Right lobe of liver (tissue), 6 donors: ENCODE measurements at regions not wholly inside any gene's neighbourhood (a gene's known extent, or its start where the extent isn't known, plus 50 kb on each side); places are given as distances from the start of the nearest gene placed in this dataset.
A peak's percentile ranks its signal among the peaks of the same experiment; 100 is the strongest.

Experiments
- ATAC-seq, 4 donors: fragments of 200-7000 bp; cut with Tn5 transposase; one replicate each; pipeline ENCODE4 v1.9.1; 2020; ENCODE audit warnings: mild to moderate bottlenecking in 4 of 4, moderate library complexity in 4 of 4
- DNase-seq, 3 donors: peaks; one replicate each; pipeline ENCODE4 v3.0.0-alpha.2; 2020
- H3K27ac ChIP-seq, 3 donors: fragments of 200-600 bp; one replicate each; pipeline ENCODE4 v1.8.0; 2022
- H3K27me3 ChIP-seq, 2 donors: fragments of 200-600 bp; one replicate each; pipeline ENCODE4 v1.8.0; 2022
- H3K36me3 ChIP-seq, 4 donors: fragments of 200-600 bp; sonication (generic) in 1 of 4; one replicate each; pipeline versions ENCODE4 v1.5.1 to v1.8.0; 2017 to 2022; ENCODE audit warnings: control low read depth in 1 of 4
- H3K4me1 ChIP-seq, 4 donors: fragments of 200-600 bp; sonication (generic) in 1 of 4; one replicate each; pipeline versions ENCODE4 v1.5.1 to v1.8.0; 2017 to 2022; ENCODE audit warnings: control low read depth in 1 of 4
- H3K4me3 ChIP-seq, 3 donors: fragments of 200-600 bp; one replicate each; pipeline ENCODE4 v1.8.0; 2022
- H3K9me3 ChIP-seq, 4 donors: fragments of 200-600 bp; sonication (generic) in 1 of 4; one replicate each; pipeline versions ENCODE4 v1.5.1 to v1.8.0; 2017 to 2022; ENCODE audit warnings: control low read depth in 1 of 4
- POLR2A ChIP-seq: fragments of 450-650 bp; IDR thresholded peaks from one replicate; pipeline ENCODE4 v1.6.1; 2017; ENCODE audit warnings: antibody characterized with exemption, mild to moderate bottlenecking
- WGBS: methylation state at CpG from one replicate; pipeline ENCODE4 v1.1.6; 2018; ENCODE audit warnings: low coverage, low lambda C conversion rate; ENCODE audit not compliant: insufficient coverage; ENCODE audit errors: missing lambda C conversion rate; 5-methylcytosine and 5-hydroxymethylcytosine counted together
- intact Hi-C, 2 donors: fragments of 100-400 bp; cut with DNase I; formaldehyde crosslinking; loops; one replicate each; pipeline versions ENCODE4 v1.11.2 to v1.14.1; 2022
- TF ChIP-seq, protein P1 (sequence below), 4 donors: fragments of 200-600 bp in 3 of 4; fragments of 450-650 bp in 1 of 4; IDR thresholded peaks; one replicate each; pipeline versions ENCODE4 v1.5.1 to v1.8.0; 2016 to 2022; ENCODE audit warnings: antibody characterized with exemption in 4 of 4, mild to moderate bottlenecking in 2 of 4
- donor health status: DM: no; HTN: yes; CAD: no.
- donor health status: DM: no; HTN: no; CAD: no.
- donor health status: DM: no; HTN: no; CAD: no.
- donor health status: DM: no; HTN: yes; CAD: no.
- donor health status: DM: no; HTN: yes; CAD: no.

- Histone ChIP-seq H3K27me3 (no peaks in the 10 kb centered on the region), H3K36me3 (no peaks in the 10 kb centered on the region), H3K9me3 (no peaks in the 10 kb centered on the region), H3K27ac (no peak overlapping the region), H3K4me1 (peaks cover 0 to 9% (median 0%) of the 10 kb centered on the region in 4 donors), H3K4me3 (peak overlapping the region; percentile 26 to 42 (median 29))
- TF ChIP-seq, protein P1, sequence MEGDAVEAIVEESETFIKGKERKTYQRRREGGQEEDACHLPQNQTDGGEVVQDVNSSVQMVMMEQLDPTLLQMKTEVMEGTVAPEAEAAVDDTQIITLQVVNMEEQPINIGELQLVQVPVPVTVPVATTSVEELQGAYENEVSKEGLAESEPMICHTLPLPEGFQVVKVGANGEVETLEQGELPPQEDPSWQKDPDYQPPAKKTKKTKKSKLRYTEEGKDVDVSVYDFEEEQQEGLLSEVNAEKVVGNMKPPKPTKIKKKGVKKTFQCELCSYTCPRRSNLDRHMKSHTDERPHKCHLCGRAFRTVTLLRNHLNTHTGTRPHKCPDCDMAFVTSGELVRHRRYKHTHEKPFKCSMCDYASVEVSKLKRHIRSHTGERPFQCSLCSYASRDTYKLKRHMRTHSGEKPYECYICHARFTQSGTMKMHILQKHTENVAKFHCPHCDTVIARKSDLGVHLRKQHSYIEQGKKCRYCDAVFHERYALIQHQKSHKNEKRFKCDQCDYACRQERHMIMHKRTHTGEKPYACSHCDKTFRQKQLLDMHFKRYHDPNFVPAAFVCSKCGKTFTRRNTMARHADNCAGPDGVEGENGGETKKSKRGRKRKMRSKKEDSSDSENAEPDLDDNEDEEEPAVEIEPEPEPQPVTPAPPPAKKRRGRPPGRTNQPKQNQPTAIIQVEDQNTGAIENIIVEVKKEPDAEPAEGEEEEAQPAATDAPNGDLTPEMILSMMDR (IDR thresholded peaks at IDR 0.05), result no peak
- no peak for TF ChIP-seq POLR2A
- ATAC-seq, result peak in 1 of 4 donors; percentile 14
- intact Hi-C loops, result no loop called here
- 11% methylated on average over 16 of the region's 16 CpGs for WGBS
- no peak for DNase-seq
These were observed 95.3 kb downstream of the SEC61G start for GRCh38 chr7:54663603-54664234.

- Histone ChIP-seq H3K27me3 (no peaks in the 10 kb centered on the region), H3K4me3 (no peak overlapping the region), H3K4me1 (peaks cover 0 to 9% (median 0%) of the 10 kb centered on the region in 4 donors), H3K36me3 (no peaks in the 10 kb centered on the region), H3K27ac (no peak overlapping the region), H3K9me3 (no peaks in the 10 kb centered on the region)
- ATAC-seq (no peak), DNase-seq (no peak)
- WGBS, result 32% methylated on average over 7 of the region's 13 CpGs
- TF ChIP-seq, protein P1 (IDR thresholded peaks at IDR 0.05), result no peak
- TF ChIP-seq POLR2A, result no peak
- intact Hi-C loops, result no loop called here
These were observed 95.8 kb downstream of the SEC61G start for GRCh38 chr7:54663186-54663585.

- TF ChIP-seq POLR2A, result no peak
- TF ChIP-seq, protein P1 (IDR thresholded peaks at IDR 0.05), result no peak
- H3K9me3 ChIP-seq, result no peaks in the 10 kb centered on the region
- DNase-seq (no peak), ATAC-seq (no peak)
- H3K4me1 ChIP-seq, result peaks cover 0 to 9% (median 0%) of the 10 kb centered on the region in 4 donors
- H3K4me3 ChIP-seq, result no peak overlapping the region
- no peaks in the 10 kb centered on the region for H3K27me3 ChIP-seq
- intact Hi-C loops, result no loop called here
- H3K36me3 ChIP-seq, result no peaks in the 10 kb centered on the region
- no peak overlapping the region for H3K27ac ChIP-seq
- WGBS, result 33% methylated on average over 2 of the region's 7 CpGs
These were observed 96.3 kb downstream of the SEC61G start for GRCh38 chr7:54662701-54663100.

DNA sequence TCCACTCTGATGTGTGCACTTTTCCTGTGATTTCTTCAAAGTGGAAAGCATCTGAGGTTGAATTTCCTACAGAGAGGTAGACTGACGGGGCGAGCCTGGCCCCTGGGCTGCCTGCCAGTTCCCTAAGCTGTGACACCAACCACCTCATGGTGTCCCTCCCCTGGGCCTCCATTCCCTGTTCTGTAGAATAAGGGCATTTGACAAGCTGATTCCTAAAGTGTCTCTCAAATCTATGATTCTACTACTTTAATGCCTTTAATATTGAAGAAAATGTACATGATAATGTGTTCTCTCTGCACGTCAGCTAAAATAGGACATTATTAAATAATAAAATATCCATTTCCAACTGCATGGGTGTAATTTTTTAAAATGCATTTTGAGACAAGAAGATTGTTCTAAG lies 105.1 kb downstream of the SEC61G start:
- WGBS, result 53% methylated on average over 1 of the region's 3 CpGs
- Histone ChIP-seq H3K36me3 (no peaks in the 10 kb centered on the region), H3K4me3 (no peak overlapping the region), H3K27me3 (no peaks in the 10 kb centered on the region), H3K27ac (no peak overlapping the region), H3K4me1 (no peaks in the 10 kb centered on the region), H3K9me3 (no peaks in the 10 kb centered on the region)
- ATAC-seq, result no peak
- intact Hi-C loops, result no loop called here
- DNase-seq, result no peak
- TF ChIP-seq, protein P1 (IDR thresholded peaks at IDR 0.05), result no peak
- TF ChIP-seq POLR2A, result no peak
